ENCODE measurements at regions not wholly inside any gene's neighbourhood (a gene's known extent, or its start where the extent isn't known, plus 50 kb on each side); places are given as distances from the start of the nearest gene placed in this dataset.
A peak's percentile ranks its signal among the peaks of the same experiment; 100 is the strongest.
"Not testable (repeated sequence)": the region's sequence is repeated elsewhere in the genome, so short reads cannot be mapped to it uniquely, and the experiment has no call there.

GRCh38 chr20:47929368-47930115 lies 144.3 kb upstream of the SULF2 start:
- Mint-ChIP-seq H3K9me3 (peaks cover 0 to 6% of the 10 kb centered on the region in 2 donors), H3K36me3 (peaks cover 0 to 2% of the 10 kb centered on the region in 2 donors), H3K4me3 (no peak overlapping the region), H3K4me1 (no peaks in the 10 kb centered on the region), H3K27me3 (peaks cover 20 to 30% of the 10 kb centered on the region in 2 donors), H3K27ac (no peak overlapping the region)
- ATAC-seq (replicated peaks) (no peak), DNase-seq (no peak)

GRCh38 chr20:47927944-47928343 lies 142.7 kb upstream of the SULF2 start:
- H3K9me3 Mint-ChIP-seq, result peaks cover 0 to 6% of the 10 kb centered on the region in 2 donors

DNA sequence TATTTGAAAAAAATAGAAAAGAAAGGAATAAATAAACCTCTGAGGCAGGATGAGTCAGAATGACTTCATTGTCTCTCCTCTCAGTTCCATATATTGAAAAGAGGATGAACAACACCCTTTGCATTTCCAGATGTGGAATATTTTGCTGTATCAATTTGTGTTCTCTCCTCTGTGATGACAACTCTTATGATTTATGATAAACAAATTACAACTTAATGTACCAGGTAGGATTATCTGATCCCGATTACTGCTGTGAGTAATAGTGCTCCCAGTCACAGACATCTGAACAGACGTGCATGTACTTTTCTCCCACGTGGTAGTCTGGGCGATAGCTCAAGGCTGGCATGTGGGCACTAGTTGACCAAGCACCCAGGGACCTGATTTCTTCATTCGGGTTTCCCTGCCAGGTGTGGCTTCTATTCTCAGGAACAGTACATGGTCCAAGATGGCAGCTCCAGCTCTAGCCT lies 142.1 kb upstream of the SULF2 start:
- H3K9me3 Mint-ChIP-seq, result peaks cover 0 to 6% of the 10 kb centered on the region in 2 donors
- H3K4me3 Mint-ChIP-seq, result no peak overlapping the region
- peaks cover 26 to 38% of the 10 kb centered on the region in 2 donors for H3K27me3 Mint-ChIP-seq
- ATAC-seq (replicated peaks) (no peak), DNase-seq (no peak)
- H3K27ac Mint-ChIP-seq, result no peak overlapping the region
- no peaks in the 10 kb centered on the region for H3K4me1 Mint-ChIP-seq
- H3K36me3 Mint-ChIP-seq, result peaks cover 0 to 2% of the 10 kb centered on the region in 2 donors

More at GRCh38 chr20:47927944-47928343, 142.7 kb upstream of the SULF2 start:
- no peak overlapping the region for H3K4me3 Mint-ChIP-seq
- no peaks in the 10 kb centered on the region for H3K4me1 Mint-ChIP-seq
- H3K27me3 Mint-ChIP-seq, result peaks cover 21 to 33% of the 10 kb centered on the region in 2 donors
- peaks cover 0 to 2% of the 10 kb centered on the region in 2 donors for H3K36me3 Mint-ChIP-seq
- ATAC-seq (replicated peaks) (no peak), DNase-seq (no peak)
- no peak overlapping the region for H3K27ac Mint-ChIP-seq

DNA sequence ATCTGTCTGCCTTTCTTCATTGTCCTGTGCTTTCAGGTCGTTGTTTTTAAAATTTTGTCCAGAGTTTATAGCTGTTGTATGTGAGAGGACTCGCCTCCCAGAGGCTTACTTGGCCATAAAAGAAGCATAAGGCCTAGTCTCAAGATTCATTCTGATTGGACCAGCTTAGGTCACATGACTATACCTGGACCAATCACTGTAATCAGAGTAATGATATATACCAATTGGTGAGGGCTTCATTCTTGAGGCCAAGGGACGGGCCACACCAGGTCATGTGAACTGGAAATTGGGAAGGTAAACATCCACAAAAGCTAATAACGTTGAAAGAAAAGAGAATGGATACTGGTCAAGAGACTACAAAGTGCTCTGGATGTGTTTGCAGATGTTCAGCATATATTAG lies 141.4 kb upstream of the SULF2 start:
- no peaks in the 10 kb centered on the region for H3K4me1 Mint-ChIP-seq
- peaks cover 0 to 6% of the 10 kb centered on the region in 2 donors for H3K9me3 Mint-ChIP-seq
- H3K4me3 Mint-ChIP-seq, result no peak overlapping the region
- H3K27me3 Mint-ChIP-seq, result peaks cover 30 to 42% of the 10 kb centered on the region in 2 donors
- no peak overlapping the region for H3K27ac Mint-ChIP-seq
- ATAC-seq (replicated peaks) (no peak), DNase-seq (no peak)
- H3K36me3 Mint-ChIP-seq, result peaks cover 0 to 2% of the 10 kb centered on the region in 2 donors

GRCh38 chr20:47925593-47925992 lies 140.3 kb upstream of the SULF2 start:
- DNase-seq, result no peak
- no peaks in the 10 kb centered on the region for H3K36me3 Mint-ChIP-seq
- H3K27me3 Mint-ChIP-seq, result peaks cover 30 to 45% of the 10 kb centered on the region in 2 donors
- H3K4me3 Mint-ChIP-seq, result no peak overlapping the region
- H3K9me3 Mint-ChIP-seq, result peaks cover 0 to 6% of the 10 kb centered on the region in 2 donors
- H3K4me1 Mint-ChIP-seq, result no peaks in the 10 kb centered on the region
- ATAC-seq (replicated peaks), result no peak
- no peak overlapping the region for H3K27ac Mint-ChIP-seq

DNA sequence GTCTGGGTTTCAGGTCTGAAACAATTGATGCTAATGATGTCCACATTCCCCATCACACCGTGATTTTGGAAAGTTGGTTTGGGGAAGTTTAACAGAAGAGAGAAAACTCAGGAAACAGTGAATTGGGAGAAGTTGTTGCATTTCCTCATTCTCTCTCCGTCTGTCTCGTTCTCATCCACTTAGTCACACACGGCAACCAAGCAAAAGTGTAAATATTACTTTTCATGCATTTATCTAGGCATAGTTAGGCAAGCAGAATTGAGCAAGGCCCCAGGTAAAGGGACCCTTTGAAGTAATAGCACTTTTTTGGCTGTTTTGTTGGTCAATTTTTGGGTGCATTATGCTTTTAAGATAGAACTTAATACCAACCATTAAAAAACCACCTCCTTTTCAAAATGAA lies 137.0 kb upstream of the SULF2 start:
- no peak overlapping the region for H3K4me3 Mint-ChIP-seq
- no peak for ATAC-seq (replicated peaks)
- H3K27ac Mint-ChIP-seq, result no peak overlapping the region
- H3K36me3 Mint-ChIP-seq, result peaks cover 2 to 4% of the 10 kb centered on the region in 2 donors
- H3K27me3 Mint-ChIP-seq, result peaks cover 31 to 47% of the 10 kb centered on the region in 2 donors
- peaks cover 0 to 4% of the 10 kb centered on the region in 2 donors for H3K4me1 Mint-ChIP-seq
- DNase-seq, result no peak
- H3K9me3 Mint-ChIP-seq, result peaks cover 15 to 16% of the 10 kb centered on the region in 2 donors

DNA sequence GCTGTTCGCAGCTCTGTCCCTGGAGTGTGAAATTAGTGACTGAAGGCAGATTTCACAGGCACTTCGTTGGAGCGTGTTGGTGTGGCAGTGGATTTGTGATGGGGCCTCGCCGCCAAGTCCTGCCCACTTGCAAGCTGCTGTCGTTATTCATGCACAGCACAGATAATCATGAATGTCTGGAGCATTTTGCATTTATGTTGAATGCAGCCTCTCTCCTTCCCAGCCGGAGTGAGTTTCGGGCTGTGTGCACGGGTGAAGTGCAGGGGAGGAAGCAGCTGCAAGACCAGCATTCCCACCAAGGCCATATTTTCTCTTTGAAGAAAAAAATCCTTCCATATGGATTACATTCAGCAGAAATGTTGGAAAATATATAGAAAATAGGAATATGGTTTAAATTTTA lies 136.5 kb upstream of the SULF2 start:
- H3K27ac Mint-ChIP-seq; DNase-seq; H3K4me1 Mint-ChIP-seq; ATAC-seq (replicated peaks); H3K36me3 Mint-ChIP-seq; H3K4me3 Mint-ChIP-seq: not testable (repeated sequence)
- Mint-ChIP-seq H3K27me3 (peaks cover 34 to 47% of the 10 kb centered on the region in 2 donors), H3K9me3 (peaks cover 19% of the 10 kb centered on the region in 2 donors)

DNA sequence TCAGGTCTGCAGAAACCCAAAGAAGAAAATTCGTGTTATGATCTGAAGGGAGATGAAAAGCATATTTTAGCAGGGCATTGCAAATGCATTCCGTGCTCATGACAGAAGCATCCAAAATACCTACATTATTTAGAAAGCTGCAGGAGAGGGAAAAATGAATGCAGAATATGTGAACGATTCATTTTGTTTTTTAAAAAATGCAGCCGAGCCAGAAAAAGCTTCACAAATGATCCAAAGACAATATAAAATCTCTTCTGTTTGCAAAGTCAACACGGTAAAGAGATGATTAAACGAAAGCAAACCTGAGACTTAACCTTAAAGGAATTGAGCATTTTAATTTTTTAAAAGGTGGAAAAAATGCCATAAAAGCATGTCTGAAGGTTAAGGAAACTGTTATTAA lies 136.1 kb upstream of the SULF2 start:
- Mint-ChIP-seq H3K27me3 (peaks cover 36 to 48% of the 10 kb centered on the region in 2 donors), H3K4me1 (peaks cover 0 to 4% of the 10 kb centered on the region in 2 donors), H3K36me3 (peaks cover 7 to 10% of the 10 kb centered on the region in 2 donors), H3K4me3 (no peak overlapping the region), H3K27ac (no peak overlapping the region), H3K9me3 (peaks cover 19 to 21% of the 10 kb centered on the region in 2 donors)
- DNase-seq (no peak), ATAC-seq (replicated peaks) (no peak)

- peaks cover 23 to 27% of the 10 kb centered on the region in 2 donors for H3K9me3 Mint-ChIP-seq
- no peak overlapping the region for H3K27ac Mint-ChIP-seq
- peaks cover 35 to 40% of the 10 kb centered on the region in 2 donors for H3K27me3 Mint-ChIP-seq
- DNase-seq (no peak), ATAC-seq (replicated peaks) (no peak)
- peaks cover 0 to 4% of the 10 kb centered on the region in 2 donors for H3K4me1 Mint-ChIP-seq
- no peak overlapping the region for H3K4me3 Mint-ChIP-seq
- H3K36me3 Mint-ChIP-seq, result peaks cover 9 to 15% of the 10 kb centered on the region in 2 donors
Measured at GRCh38 chr20:47917549-47918070, 132.3 kb upstream of the SULF2 start.

- Mint-ChIP-seq H3K4me1 (peaks cover 0 to 4% of the 10 kb centered on the region in 2 donors), H3K9me3 (peaks cover 23 to 27% of the 10 kb centered on the region in 2 donors), H3K27ac (no peak overlapping the region), H3K4me3 (no peak overlapping the region), H3K36me3 (peaks cover 9 to 15% of the 10 kb centered on the region in 2 donors), H3K27me3 (peaks cover 34 to 38% of the 10 kb centered on the region in 2 donors)
- ATAC-seq (replicated peaks), result no peak
- DNase-seq, result no peak
Measured at GRCh38 chr20:47915495-47915894, 130.2 kb upstream of the SULF2 start.

DNA sequence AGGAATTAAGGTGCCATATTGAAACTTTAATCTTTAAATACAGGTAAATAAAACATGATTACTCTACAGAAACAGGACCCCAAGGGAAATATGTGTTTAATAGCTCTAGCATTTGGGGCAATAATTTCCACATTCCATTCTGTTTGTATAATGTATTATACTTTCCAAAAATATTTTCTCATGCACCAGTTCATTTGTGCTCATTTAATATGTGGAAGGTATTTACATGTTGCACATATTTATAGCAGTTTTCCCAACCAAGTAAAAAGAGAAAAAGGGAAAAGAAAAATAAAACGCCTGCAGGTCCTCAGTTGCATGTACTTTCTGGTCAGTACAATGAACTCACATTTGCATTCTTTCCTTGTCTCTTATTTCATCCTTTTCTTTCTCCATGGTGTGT lies 129.5 kb upstream of the SULF2 start:
- Mint-ChIP-seq H3K27me3 (peaks cover 34 to 35% of the 10 kb centered on the region in 2 donors), H3K4me1 (peaks cover 0 to 4% of the 10 kb centered on the region in 2 donors), H3K4me3 (no peak overlapping the region), H3K27ac (no peak overlapping the region), H3K36me3 (peaks cover 9 to 15% of the 10 kb centered on the region in 2 donors), H3K9me3 (peaks cover 23 to 27% of the 10 kb centered on the region in 2 donors)
- DNase-seq (no peak), ATAC-seq (replicated peaks) (no peak)

- ATAC-seq (replicated peaks); H3K4me1 Mint-ChIP-seq; H3K4me3 Mint-ChIP-seq; DNase-seq; H3K27ac Mint-ChIP-seq: not testable (repeated sequence)
- Mint-ChIP-seq H3K27me3 (peaks cover 33 to 35% of the 10 kb centered on the region in 2 donors), H3K36me3 (peaks cover 7 to 15% of the 10 kb centered on the region in 2 donors), H3K9me3 (peaks cover 14 to 17% of the 10 kb centered on the region in 2 donors)
Measured at GRCh38 chr20:47912786-47913501, 127.7 kb upstream of the SULF2 start.

DNA sequence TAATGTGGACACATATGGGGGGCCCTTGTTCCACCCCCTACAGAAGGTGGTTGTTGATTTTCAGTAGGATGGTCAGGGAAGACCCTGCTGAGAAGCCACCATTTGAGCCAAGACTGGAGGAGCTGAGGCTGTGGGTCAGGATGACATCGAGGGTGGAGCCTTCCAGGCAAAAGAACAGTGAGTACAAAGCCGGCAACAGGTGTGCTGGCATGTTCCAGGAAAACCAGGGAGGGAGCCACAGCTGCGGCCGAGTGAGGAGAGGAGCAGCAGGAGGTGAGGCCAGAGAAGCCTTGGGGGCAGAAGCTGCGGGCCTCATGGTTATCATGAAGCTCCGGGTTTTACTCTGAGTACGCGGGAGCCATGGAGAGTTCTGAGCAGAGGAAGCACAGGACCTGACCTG lies 126.9 kb upstream of the SULF2 start:
- Mint-ChIP-seq H3K27ac (peak overlapping the region; percentile 6), H3K36me3 (peaks cover 6 to 10% of the 10 kb centered on the region in 2 donors), H3K27me3 (peaks cover 36 to 40% of the 10 kb centered on the region in 2 donors), H3K9me3 (peaks cover 9 to 10% of the 10 kb centered on the region in 2 donors)
- not testable (repeated sequence) for H3K4me3 Mint-ChIP-seq; H3K4me1 Mint-ChIP-seq; DNase-seq; ATAC-seq (replicated peaks)

DNA sequence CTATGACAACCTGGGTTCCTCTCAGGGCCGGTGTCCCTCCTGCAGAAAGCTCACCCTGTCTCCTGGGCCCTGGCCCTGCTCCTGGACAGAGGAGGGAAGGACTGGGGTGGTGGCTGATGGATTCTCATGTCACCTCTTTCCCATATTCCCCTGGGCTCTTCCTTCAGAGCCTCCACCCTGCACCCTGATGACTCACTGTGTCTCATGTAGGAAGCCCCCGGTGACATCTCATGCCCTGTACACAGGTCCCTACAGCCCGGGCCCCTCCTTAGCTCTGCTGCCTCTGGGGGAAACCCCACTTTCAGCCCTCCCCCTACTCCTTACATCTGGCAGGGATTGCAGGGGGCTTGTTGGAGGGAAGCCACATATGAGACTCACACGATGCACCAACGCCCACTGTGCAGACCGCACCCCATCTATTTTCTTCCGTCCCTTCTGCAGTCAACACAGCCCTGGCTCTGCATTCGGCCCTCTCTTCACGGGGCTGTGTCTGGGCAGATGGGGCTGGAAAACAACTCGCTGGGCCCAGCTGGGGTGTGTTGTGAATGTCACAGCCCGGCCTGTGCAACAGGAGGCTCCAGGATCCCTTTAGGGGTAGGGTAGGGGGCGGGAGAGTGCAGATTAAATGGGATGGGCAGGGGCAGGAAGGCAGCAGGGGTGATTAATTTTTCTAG lies 124.6 kb upstream of the SULF2 start:
- H3K36me3 Mint-ChIP-seq; DNase-seq; H3K9me3 Mint-ChIP-seq; H3K4me3 Mint-ChIP-seq; H3K4me1 Mint-ChIP-seq; ATAC-seq (replicated peaks); H3K27ac Mint-ChIP-seq: not testable (repeated sequence)
- peaks cover 34 to 40% of the 10 kb centered on the region in 2 donors for H3K27me3 Mint-ChIP-seq

All from stimulated activated naive B cell treated with anti-CD40 and anti-IgM and Interleukin-4, amounts not matched to agents 10 μg/mL and 1 μg/mL and 100 μg/mL, for 72 hours (primary cell).